ENCODE measurements at regions not wholly inside any gene's neighbourhood (a gene's known extent, or its start where the extent isn't known, plus 50 kb on each side); places are given as distances from the start of the nearest gene placed in this dataset.
"Not testable (repeated sequence)": the region's sequence is repeated elsewhere in the genome, so short reads cannot be mapped to it uniquely, and the experiment has no call there.

GRCh38 chr6:18527836-18528743, 140.9 kb downstream of the RNF144B start:
- DNase-seq: peak; percentile 4

GRCh38 chr6:18530201-18530600, 143.1 kb downstream of the RNF144B start:
- no peak for DNase-seq

DNA sequence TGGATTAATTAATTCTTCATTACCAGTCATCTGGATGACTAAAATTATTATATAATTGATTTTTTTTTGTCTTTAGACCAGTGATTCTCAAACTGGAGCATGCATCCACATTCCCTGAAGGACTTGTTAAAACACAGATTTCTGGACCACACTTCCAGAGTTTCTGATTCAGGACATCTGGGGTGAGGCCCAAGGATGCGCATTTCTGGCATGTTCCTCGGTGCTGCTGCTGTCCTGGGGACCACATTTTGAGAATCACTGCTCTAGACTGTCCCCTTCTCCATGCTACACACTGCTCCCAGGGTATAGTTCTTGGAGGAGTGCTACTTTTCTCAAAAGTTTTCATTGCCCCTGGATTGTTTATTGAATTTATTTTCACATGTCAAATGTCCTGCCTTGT, 145.0 kb downstream of the RNF144B start:
- DNase-seq: no peak

- no peak for DNase-seq
Observed at GRCh38 chr6:18533793-18534192, 146.6 kb downstream of the RNF144B start.

DNA sequence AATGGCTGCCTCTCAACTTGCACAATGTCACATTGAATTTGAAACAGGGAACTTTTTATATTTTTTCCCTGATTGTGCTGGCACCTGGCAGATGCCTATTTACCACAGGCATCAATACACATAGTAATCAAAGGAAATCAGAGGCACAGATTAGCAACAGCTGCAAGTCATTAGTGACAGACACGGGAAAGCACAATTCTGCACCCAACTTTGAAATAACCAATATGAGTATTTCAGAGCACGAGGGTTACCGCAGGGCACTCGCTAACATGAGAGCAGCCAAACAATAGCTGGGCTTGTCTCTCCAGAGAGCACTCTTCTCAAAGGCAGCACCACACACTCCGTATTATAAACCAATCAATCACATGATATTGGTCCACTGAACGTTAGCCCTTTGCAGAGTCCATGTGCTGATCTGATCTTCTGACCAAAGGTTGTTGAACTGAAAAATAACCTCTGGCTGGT, 149.5 kb downstream of the RNF144B start:
- no peak for DNase-seq

DNA sequence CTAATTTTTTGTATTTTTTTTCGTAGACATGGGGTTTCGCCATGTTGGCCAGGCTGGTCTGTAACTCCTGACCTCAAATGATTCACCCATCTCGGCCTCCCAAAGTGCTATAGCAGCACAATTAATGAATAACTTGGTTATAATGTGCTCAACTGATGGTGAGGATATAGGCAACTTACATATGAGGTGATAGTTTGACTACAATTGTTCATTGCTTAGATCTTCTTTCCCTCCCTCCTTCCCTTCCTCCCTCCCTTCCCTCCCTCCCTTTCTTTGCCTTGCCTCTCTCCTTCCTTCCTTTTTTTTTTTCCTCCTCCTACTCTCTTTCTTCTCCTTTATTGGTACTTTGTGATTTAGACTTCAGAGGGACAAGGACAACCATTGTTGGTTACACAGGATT, 151.2 kb downstream of the RNF144B start:
- no peak for DNase-seq

GRCh38 chr6:18543051-18543450, 155.9 kb downstream of the RNF144B start:
- no peak for DNase-seq

- not testable (repeated sequence) for DNase-seq
Observed at GRCh38 chr6:18545142-18545541, 158.0 kb downstream of the RNF144B start.

DNA sequence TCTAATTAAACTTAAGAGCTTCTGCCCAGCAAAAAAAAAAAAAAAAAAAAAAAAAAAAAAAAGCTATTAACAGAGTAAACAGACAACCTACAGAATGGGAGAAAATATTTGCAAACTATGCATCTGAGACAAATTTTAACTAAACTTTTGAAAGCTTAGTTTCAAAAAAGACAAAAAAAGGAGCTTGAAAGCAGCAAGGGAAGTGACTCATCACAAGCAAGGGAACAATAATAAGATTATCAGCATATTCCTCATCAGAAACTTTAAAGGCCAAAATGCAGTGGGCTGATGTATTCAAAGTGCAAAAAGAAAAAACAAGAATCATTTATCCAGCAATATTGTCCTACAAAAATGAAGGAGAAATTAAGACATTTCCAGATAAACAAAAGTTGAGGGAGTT, 158.6 kb downstream of the RNF144B start:
- no peak for DNase-seq

DNA sequence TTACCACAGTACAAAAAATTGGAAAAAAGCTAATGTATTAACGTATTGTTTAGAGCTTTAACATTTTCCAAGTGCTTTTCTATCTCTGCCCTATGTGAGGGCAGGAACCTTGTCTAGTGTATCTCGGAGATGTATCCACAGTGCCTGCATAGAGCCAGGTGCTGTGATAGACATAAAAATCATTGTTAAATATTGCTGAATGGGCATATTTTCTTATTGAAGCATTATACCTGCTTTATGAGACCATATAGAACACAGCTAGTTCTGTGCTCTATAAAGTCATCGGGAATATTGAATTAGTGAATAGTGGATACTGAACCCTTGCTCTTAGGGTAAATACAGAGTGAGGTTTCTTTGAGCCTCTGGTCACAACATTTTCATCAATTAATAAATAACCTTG, 163.0 kb downstream of the RNF144B start:
- no peak for DNase-seq

- no peak for DNase-seq
Observed at GRCh38 chr6:18551228-18551627, 164.1 kb downstream of the RNF144B start.

GRCh38 chr6:18555750-18556149, 168.6 kb downstream of the RNF144B start:
- DNase-seq: no peak

- no peak for DNase-seq
Observed at GRCh38 chr6:18561037-18561750, 174.0 kb downstream of the RNF144B start.

- no peak for DNase-seq
Observed at GRCh38 chr6:18562726-18563125, 175.6 kb downstream of the RNF144B start.

DNA sequence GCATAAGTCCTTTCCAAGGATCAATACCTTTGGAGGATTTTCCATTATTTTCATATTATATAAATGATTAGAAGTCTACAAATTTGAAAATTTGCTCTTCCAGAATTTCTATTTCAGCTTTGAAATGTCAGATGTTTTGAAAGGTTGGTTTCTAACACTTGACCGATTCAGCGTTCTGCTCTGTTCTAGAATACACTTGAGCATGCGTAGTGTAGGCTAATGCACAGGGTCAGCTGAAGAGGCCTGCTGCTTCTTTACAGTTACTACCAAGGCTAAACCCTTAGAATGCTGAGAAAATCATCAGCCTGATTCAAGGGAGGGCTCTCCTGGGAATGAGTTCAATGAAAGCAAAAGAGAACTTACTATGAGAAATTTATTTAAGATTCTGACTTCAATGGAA, 177.6 kb downstream of the RNF144B start:
- no peak for DNase-seq

- no peak for DNase-seq
Observed at GRCh38 chr6:18565231-18565630, 178.1 kb downstream of the RNF144B start.

DNA sequence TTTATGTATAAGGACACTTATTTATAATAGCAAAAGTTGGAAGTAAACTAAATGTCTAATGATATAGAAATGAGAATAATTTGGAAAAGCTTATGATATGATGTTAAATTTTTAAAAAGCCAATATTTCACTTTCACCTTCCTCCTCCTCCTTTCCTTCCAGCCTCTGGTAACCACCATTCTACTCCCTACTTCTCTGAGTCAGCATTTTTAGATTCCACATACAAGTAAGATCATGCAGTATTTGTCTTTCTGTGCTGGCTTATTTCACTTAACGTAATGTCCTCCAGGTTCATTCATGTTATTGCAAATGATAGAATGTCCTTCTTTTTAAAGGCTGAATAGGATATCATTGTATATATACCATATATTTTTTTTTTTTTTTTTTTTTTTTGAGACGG, 180.2 kb downstream of the RNF144B start:
- no peak for DNase-seq

GRCh38 chr6:18577491-18577890, 190.3 kb downstream of the RNF144B start:
- no peak for DNase-seq

GRCh38 chr6:18579166-18579565, 192.0 kb downstream of the RNF144B start:
- DNase-seq: no peak

DNA sequence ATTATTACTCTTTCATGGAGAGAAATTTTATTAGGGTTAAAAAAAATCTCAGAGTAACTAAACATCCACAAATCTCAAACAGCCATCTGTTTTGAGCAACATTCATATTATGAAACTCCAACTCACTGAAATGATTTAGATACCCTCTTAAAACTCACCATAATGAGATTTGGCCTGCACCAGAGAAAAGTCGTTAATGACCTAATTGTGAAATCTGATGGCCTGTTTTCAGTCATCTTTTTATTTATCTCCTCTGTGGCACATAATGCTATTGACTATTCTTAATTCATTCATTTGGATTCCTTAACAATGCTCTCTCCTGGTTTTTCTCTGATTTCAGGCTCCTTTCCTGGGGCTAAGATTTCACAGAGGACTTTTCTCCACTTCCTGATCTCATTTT, 192.7 kb downstream of the RNF144B start:
- DNase-seq: no peak

DNA sequence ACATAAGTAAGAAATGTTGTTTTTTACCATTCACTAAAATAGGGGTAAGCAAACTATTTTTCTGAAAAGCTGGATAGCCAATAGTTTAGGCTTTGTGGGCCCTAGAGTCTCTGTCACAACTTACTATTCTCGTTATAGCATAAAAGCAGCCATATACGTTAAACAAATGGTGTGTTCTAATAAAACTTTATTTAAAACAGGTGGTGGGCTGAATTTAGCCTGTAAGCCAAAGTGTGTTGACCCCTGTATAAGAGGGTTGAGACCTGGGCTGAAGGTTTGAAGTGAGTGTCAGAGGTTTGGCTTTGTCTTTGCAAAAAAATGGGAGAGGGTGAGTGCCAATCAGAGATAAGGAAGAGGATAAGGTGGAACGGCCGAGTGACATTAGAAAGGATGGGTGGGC, 197.2 kb downstream of the RNF144B start:
- no peak for DNase-seq

DNA sequence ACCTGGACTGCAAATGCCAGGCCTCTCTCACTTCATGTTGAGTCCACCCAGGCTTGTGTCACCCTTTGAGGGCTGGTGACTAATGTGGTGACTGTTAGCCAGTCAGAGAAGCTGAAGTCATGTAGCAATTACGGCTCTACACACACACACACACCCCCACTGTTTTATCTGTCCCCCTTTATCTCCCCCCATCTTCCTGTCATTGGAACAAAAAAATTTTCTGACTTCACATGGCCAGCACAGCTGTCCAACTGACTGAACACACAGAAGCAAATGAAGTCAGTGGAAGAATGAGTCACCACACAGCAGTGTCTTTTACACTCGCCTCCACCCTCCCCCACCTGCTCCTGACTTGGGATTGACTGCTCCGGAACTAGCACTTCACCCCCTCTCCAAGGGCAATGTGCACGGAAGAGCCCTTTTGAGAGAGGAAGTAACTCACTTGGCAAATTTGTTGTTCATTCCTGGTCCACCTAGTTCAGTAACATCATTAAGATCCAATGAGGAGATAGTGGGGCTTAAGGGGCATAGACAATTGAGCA, 198.0 kb downstream of the RNF144B start:
- peak; percentile 22 for DNase-seq

GRCh38 chr6:18586133-18586532, 199.0 kb downstream of the RNF144B start:
- DNase-seq: no peak
